ENCODE measurements at regions not wholly inside any gene's neighbourhood (a gene's known extent, or its start where the extent isn't known, plus 50 kb on each side); places are given as distances from the start of the nearest gene placed in this dataset.

- Histone ChIP-seq H3K27me3 (ENCODE audit: control insufficient read depth, insufficient read depth, low read length) (no peaks in the 10 kb centered on the region), H3K9me3 (ENCODE audit: control insufficient read depth, insufficient read depth, low read length) (no peaks in the 10 kb centered on the region; the same call in 1 of the 2 replicates), H3K27ac (ENCODE audit: low read depth, low read length) (no peak overlapping the region), H3K4me3 (ENCODE audit: low read depth, low read length) (no peak overlapping the region)
- POLR2A ChIA-PET = no interaction called here
- DNase-seq (ENCODE audit: low read depth, low spot score) = no peak
- TF ChIP-seq, protein P1, sequence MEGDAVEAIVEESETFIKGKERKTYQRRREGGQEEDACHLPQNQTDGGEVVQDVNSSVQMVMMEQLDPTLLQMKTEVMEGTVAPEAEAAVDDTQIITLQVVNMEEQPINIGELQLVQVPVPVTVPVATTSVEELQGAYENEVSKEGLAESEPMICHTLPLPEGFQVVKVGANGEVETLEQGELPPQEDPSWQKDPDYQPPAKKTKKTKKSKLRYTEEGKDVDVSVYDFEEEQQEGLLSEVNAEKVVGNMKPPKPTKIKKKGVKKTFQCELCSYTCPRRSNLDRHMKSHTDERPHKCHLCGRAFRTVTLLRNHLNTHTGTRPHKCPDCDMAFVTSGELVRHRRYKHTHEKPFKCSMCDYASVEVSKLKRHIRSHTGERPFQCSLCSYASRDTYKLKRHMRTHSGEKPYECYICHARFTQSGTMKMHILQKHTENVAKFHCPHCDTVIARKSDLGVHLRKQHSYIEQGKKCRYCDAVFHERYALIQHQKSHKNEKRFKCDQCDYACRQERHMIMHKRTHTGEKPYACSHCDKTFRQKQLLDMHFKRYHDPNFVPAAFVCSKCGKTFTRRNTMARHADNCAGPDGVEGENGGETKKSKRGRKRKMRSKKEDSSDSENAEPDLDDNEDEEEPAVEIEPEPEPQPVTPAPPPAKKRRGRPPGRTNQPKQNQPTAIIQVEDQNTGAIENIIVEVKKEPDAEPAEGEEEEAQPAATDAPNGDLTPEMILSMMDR (IDR thresholded peaks at IDR 0.05; ENCODE audit: low read depth, low read length) = no peak
- CTCF ChIA-PET = no interaction called here
Observed at GRCh38 chrX:46400530-46401443, 144.4 kb downstream of the ZNF674 start.

DNA sequence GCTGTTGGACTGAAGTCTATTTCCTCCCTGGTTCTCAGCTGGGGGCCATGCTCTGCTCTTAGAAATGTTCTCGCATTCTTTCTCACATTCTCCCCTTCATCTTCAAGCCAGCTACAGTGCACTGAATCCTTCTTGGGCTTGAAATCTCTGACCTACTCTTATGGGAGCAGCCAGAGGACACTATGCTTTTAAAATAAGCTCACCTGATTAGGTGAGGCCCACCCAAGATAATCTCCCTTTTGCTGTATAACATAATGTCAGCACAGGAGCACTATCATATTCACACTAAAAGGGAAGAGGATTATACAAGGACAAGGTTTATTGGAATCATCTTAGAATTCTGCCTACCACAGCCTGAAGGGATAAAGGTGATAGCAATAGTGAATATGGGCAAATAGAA is 146.3 kb downstream of the ZNF674 start:
- ChIA-PET POLR2A (no interaction called here), CTCF (interaction anchor here (0.9 kb wide), 1 partner anchor 10 kb away, joined by 4 read pairs; no protein-coding TSS in a partner anchor)
- no peak for DNase-seq (ENCODE audit: low read depth, low spot score)
- Histone ChIP-seq H3K4me3 (ENCODE audit: low read depth, low read length) (no peak overlapping the region), H3K27me3 (ENCODE audit: control insufficient read depth, insufficient read depth, low read length) (no peaks in the 10 kb centered on the region), H3K27ac (ENCODE audit: low read depth, low read length) (no peak overlapping the region), H3K9me3 (ENCODE audit: control insufficient read depth, insufficient read depth, low read length) (no peaks in the 10 kb centered on the region; the same call in 1 of the 2 replicates)
- TF ChIP-seq, protein P1 (IDR thresholded peaks at IDR 0.05; ENCODE audit: low read depth, low read length) = no peak

DNA sequence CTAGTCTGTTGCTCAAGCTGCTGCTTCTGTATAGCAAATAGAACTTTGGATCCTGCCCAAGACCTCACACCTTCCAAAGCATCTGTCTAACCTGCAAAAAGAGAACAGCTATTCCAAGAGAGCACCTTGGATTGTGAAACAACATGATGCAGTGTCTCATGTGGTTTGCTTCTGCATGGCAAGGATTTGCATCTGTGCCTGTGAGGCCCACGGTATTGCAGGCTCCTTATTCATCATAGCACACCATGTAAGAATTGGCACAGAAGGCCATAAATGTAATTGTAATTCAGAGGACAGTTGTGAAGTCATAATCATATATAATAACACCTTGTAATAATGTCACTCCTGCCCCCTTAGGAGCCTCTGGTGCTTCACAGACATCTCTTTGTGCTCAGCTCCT is 147.1 kb downstream of the ZNF674 start:
- no peak overlapping the region for H3K27ac ChIP-seq (ENCODE audit: low read depth, low read length)
- CTCF ChIA-PET = no interaction called here
- H3K27me3 ChIP-seq (ENCODE audit: control insufficient read depth, insufficient read depth, low read length) = no peaks in the 10 kb centered on the region
- no peak for DNase-seq (ENCODE audit: low read depth, low spot score)
- no peak overlapping the region for H3K4me3 ChIP-seq (ENCODE audit: low read depth, low read length)
- no peaks in the 10 kb centered on the region; the same call in 1 of the 2 replicates for H3K9me3 ChIP-seq (ENCODE audit: control insufficient read depth, insufficient read depth, low read length)
- POLR2A ChIA-PET = no interaction called here
- TF ChIP-seq, protein P1 (IDR thresholded peaks at IDR 0.05; ENCODE audit: low read depth, low read length) = no peak

- TF ChIP-seq, protein P1 (IDR thresholded peaks at IDR 0.05; ENCODE audit: low read depth, low read length) = peak; percentile 34
- CTCF ChIA-PET = interaction anchor here (0.6 to 0.9 kb wide), 2 partner anchors 10 to 31 kb away, joined by 3 read pairs; no protein-coding TSS in a partner anchor
- DNase-seq (ENCODE audit: low read depth, low spot score) = no peak
- POLR2A ChIA-PET = no interaction called here
- Histone ChIP-seq H3K27me3 (ENCODE audit: control insufficient read depth, insufficient read depth, low read length) (no peaks in the 10 kb centered on the region), H3K4me3 (ENCODE audit: low read depth, low read length) (no peak overlapping the region), H3K9me3 (ENCODE audit: control insufficient read depth, insufficient read depth, low read length) (no peaks in the 10 kb centered on the region), H3K27ac (ENCODE audit: low read depth, low read length) (no peak overlapping the region)
Observed at GRCh38 chrX:46386511-46386910, 158.7 kb downstream of the ZNF674 start.

- Histone ChIP-seq H3K9me3 (ENCODE audit: control insufficient read depth, insufficient read depth, low read length) (no peaks in the 10 kb centered on the region), H3K27me3 (ENCODE audit: control insufficient read depth, insufficient read depth, low read length) (no peaks in the 10 kb centered on the region), H3K27ac (ENCODE audit: low read depth, low read length) (no peak overlapping the region), H3K4me3 (ENCODE audit: low read depth, low read length) (no peak overlapping the region)
- no peak for DNase-seq (ENCODE audit: low read depth, low spot score)
- TF ChIP-seq, protein P1 (IDR thresholded peaks at IDR 0.05; ENCODE audit: low read depth, low read length) = no peak
- POLR2A ChIA-PET = no interaction called here
- CTCF ChIA-PET = no interaction called here
Observed at GRCh38 chrX:46383006-46383405, 162.2 kb downstream of the ZNF674 start.

All from AG04450 (cell line).